T-helper 17 cell (primary cell): ENCODE measurements at regions not wholly inside any gene's neighbourhood (a gene's known extent, or its start where the extent isn't known, plus 50 kb on each side); places are given as distances from the start of the nearest gene placed in this dataset.

Experiments
- ATAC-seq: fragments of 150-1000 bp; cut with Tn5 transposase; 2 replicates; pipeline ENCODE4 v1.10.0; 2021; ENCODE audit warnings: mild to moderate bottlenecking, moderate library complexity
- DNase-seq, 3 donors: peaks; one replicate each; pipeline versions ENCODE4 v3.0.0 to v3.0.0-alpha.2; 2020 to 2021
- H3K9me3 ChIP-seq: one replicate; pipeline ENCODE4 v1.7.0; 2013; ENCODE audit warnings: low read length, mild to moderate bottlenecking; ENCODE audit not compliant: control insufficient read depth, poor library complexity, severe bottlenecking
- H3K27ac Mint-ChIP-seq: one replicate; pipeline ENCODE4 v1.8.0; 2022; ENCODE audit warnings: mild to moderate bottlenecking, moderate library complexity, mixed read lengths
- H3K27me3 Mint-ChIP-seq: one replicate; pipeline ENCODE4 v1.8.0; 2022; ENCODE audit warnings: mixed read lengths
- H3K36me3 Mint-ChIP-seq: one replicate; pipeline ENCODE4 v1.8.0; 2022; ENCODE audit warnings: low read depth, mixed read lengths
- H3K4me1 Mint-ChIP-seq: one replicate; pipeline ENCODE4 v1.8.0; 2022; ENCODE audit warnings: mild to moderate bottlenecking, mixed read lengths
- H3K4me3 Mint-ChIP-seq: one replicate; pipeline ENCODE4 v1.8.0; 2022; ENCODE audit warnings: mild to moderate bottlenecking, moderate library complexity, mixed read lengths

- Mint-ChIP-seq H3K4me3 (no peak overlapping the region), H3K36me3 (no peaks in the 10 kb centered on the region), H3K4me1 (no peaks in the 10 kb centered on the region), H3K27ac (no peak overlapping the region), H3K27me3 (no peaks in the 10 kb centered on the region)
- H3K9me3 ChIP-seq = no peaks in the 10 kb centered on the region
- DNase-seq (no peak), ATAC-seq (no peak)
These were observed 1329.0 kb upstream of the WWC1 start for GRCh38 chr5:166962461-166962860.

- DNase-seq = no peak
- H3K4me3 Mint-ChIP-seq = no peak overlapping the region
- no peaks in the 10 kb centered on the region for H3K9me3 ChIP-seq
- no peaks in the 10 kb centered on the region for H3K36me3 Mint-ChIP-seq
- H3K27me3 Mint-ChIP-seq = no peaks in the 10 kb centered on the region
- ATAC-seq = no peak
- no peaks in the 10 kb centered on the region for H3K4me1 Mint-ChIP-seq
- no peak overlapping the region for H3K27ac Mint-ChIP-seq
These were observed 1327.8 kb upstream of the WWC1 start for GRCh38 chr5:166963596-166963995.

GRCh38 chr5:166977911-166978422 lies 1313.5 kb upstream of the WWC1 start:
- Mint-ChIP-seq H3K27me3 (peaks cover 5% of the 10 kb centered on the region), H3K27ac (no peak overlapping the region), H3K4me3 (no peak overlapping the region), H3K36me3 (no peaks in the 10 kb centered on the region), H3K4me1 (no peaks in the 10 kb centered on the region)
- no peaks in the 10 kb centered on the region for H3K9me3 ChIP-seq
- no peak for ATAC-seq
- DNase-seq = no peak

- Mint-ChIP-seq H3K27ac (no peak overlapping the region), H3K4me1 (no peaks in the 10 kb centered on the region), H3K27me3 (peaks cover 5% of the 10 kb centered on the region), H3K36me3 (no peaks in the 10 kb centered on the region), H3K4me3 (no peak overlapping the region)
- DNase-seq (no peak), ATAC-seq (no peak)
- no peaks in the 10 kb centered on the region for H3K9me3 ChIP-seq
These were observed 1312.0 kb upstream of the WWC1 start for GRCh38 chr5:166979307-166979895.

- Mint-ChIP-seq H3K27ac (no peak overlapping the region), H3K27me3 (peaks cover 5% of the 10 kb centered on the region), H3K4me1 (no peaks in the 10 kb centered on the region), H3K36me3 (no peaks in the 10 kb centered on the region), H3K4me3 (no peak overlapping the region)
- no peaks in the 10 kb centered on the region for H3K9me3 ChIP-seq
- DNase-seq (no peak), ATAC-seq (no peak)
These were observed 1310.8 kb upstream of the WWC1 start for GRCh38 chr5:166980666-166981065.

GRCh38 chr5:166982226-166982625 lies 1309.2 kb upstream of the WWC1 start:
- Mint-ChIP-seq H3K4me3 (no peak overlapping the region), H3K4me1 (no peaks in the 10 kb centered on the region), H3K27me3 (peaks cover 5% of the 10 kb centered on the region), H3K36me3 (no peaks in the 10 kb centered on the region), H3K27ac (no peak overlapping the region)
- ATAC-seq (no peak), DNase-seq (no peak)
- no peaks in the 10 kb centered on the region for H3K9me3 ChIP-seq

- DNase-seq (no peak), ATAC-seq (no peak)
- H3K9me3 ChIP-seq = no peaks in the 10 kb centered on the region
- H3K4me3 Mint-ChIP-seq = no peak overlapping the region
- no peaks in the 10 kb centered on the region for H3K36me3 Mint-ChIP-seq
- H3K27ac Mint-ChIP-seq = no peak overlapping the region
- no peaks in the 10 kb centered on the region for H3K4me1 Mint-ChIP-seq
- no peaks in the 10 kb centered on the region for H3K27me3 Mint-ChIP-seq
These were observed 1299.8 kb upstream of the WWC1 start for GRCh38 chr5:166991601-166992000.

GRCh38 chr5:166992108-166992507 lies 1299.3 kb upstream of the WWC1 start:
- H3K4me1 Mint-ChIP-seq = no peaks in the 10 kb centered on the region
- no peak overlapping the region for H3K4me3 Mint-ChIP-seq
- no peaks in the 10 kb centered on the region for H3K27me3 Mint-ChIP-seq
- no peak overlapping the region for H3K27ac Mint-ChIP-seq
- H3K9me3 ChIP-seq = no peaks in the 10 kb centered on the region
- no peak for DNase-seq
- no peak for ATAC-seq
- H3K36me3 Mint-ChIP-seq = no peaks in the 10 kb centered on the region

- H3K4me3 Mint-ChIP-seq = no peak overlapping the region
- no peak overlapping the region for H3K27ac Mint-ChIP-seq
- no peaks in the 10 kb centered on the region for H3K36me3 Mint-ChIP-seq
- no peak for DNase-seq
- no peak for ATAC-seq
- H3K4me1 Mint-ChIP-seq = no peaks in the 10 kb centered on the region
- no peaks in the 10 kb centered on the region for H3K9me3 ChIP-seq
- no peaks in the 10 kb centered on the region for H3K27me3 Mint-ChIP-seq
These were observed 1298.3 kb upstream of the WWC1 start for GRCh38 chr5:166992874-166993722.

- H3K36me3 Mint-ChIP-seq = no peaks in the 10 kb centered on the region
- ATAC-seq (no peak), DNase-seq (no peak)
- H3K4me3 Mint-ChIP-seq = no peak overlapping the region
- H3K4me1 Mint-ChIP-seq = no peaks in the 10 kb centered on the region
- H3K9me3 ChIP-seq = no peaks in the 10 kb centered on the region
- H3K27ac Mint-ChIP-seq = no peak overlapping the region
- H3K27me3 Mint-ChIP-seq = no peaks in the 10 kb centered on the region
These were observed 1297.2 kb upstream of the WWC1 start for GRCh38 chr5:166994226-166994625.

GRCh38 chr5:167001246-167001645 lies 1290.2 kb upstream of the WWC1 start:
- Mint-ChIP-seq H3K36me3 (no peaks in the 10 kb centered on the region), H3K27ac (no peak overlapping the region), H3K27me3 (no peaks in the 10 kb centered on the region), H3K4me3 (no peak overlapping the region), H3K4me1 (no peaks in the 10 kb centered on the region)
- DNase-seq (no peak), ATAC-seq (no peak)
- no peaks in the 10 kb centered on the region for H3K9me3 ChIP-seq

- no peaks in the 10 kb centered on the region for H3K4me1 Mint-ChIP-seq
- no peak for DNase-seq
- H3K27ac Mint-ChIP-seq = no peak overlapping the region
- H3K27me3 Mint-ChIP-seq = no peaks in the 10 kb centered on the region
- H3K9me3 ChIP-seq = no peaks in the 10 kb centered on the region
- no peak for ATAC-seq
- no peak overlapping the region for H3K4me3 Mint-ChIP-seq
- H3K36me3 Mint-ChIP-seq = no peaks in the 10 kb centered on the region
These were observed 1282.7 kb upstream of the WWC1 start for GRCh38 chr5:167008705-167009104.

- H3K4me1 Mint-ChIP-seq = no peaks in the 10 kb centered on the region
- no peak for ATAC-seq
- no peaks in the 10 kb centered on the region for H3K27me3 Mint-ChIP-seq
- no peak overlapping the region for H3K4me3 Mint-ChIP-seq
- H3K9me3 ChIP-seq = no peaks in the 10 kb centered on the region
- no peak for DNase-seq
- H3K27ac Mint-ChIP-seq = no peak overlapping the region
- H3K36me3 Mint-ChIP-seq = no peaks in the 10 kb centered on the region
These were observed 1280.2 kb upstream of the WWC1 start for GRCh38 chr5:167011196-167011595.
